ENCODE measurements at regions not wholly inside any gene's neighbourhood (a gene's known extent, or its start where the extent isn't known, plus 50 kb on each side); places are given as distances from the start of the nearest gene placed in this dataset.
"Not testable (repeated sequence)": the region's sequence is repeated elsewhere in the genome, so short reads cannot be mapped to it uniquely, and the experiment has no call there.

- H3K9ac ChIP-seq (ENCODE audit: low read depth, low read length), result no peak overlapping the region
- no peaks in the 10 kb centered on the region for H3K9me3 ChIP-seq (ENCODE audit: control insufficient read depth, insufficient read depth, low read length)
- peaks cover 5% of the 10 kb centered on the region for H3K4me1 ChIP-seq (ENCODE audit: control insufficient read depth, insufficient read depth, low read length)
- H3K27ac ChIP-seq (ENCODE audit: low read depth, low read length), result no peak overlapping the region
- H3K27me3 ChIP-seq (ENCODE audit: control insufficient read depth, insufficient read depth, low read length), result no peaks in the 10 kb centered on the region
- H3K4me3 ChIP-seq (ENCODE audit: low read depth, low read length), result no peak overlapping the region
- H3K36me3 ChIP-seq (ENCODE audit: control insufficient read depth, insufficient read depth, low read length), result no peaks in the 10 kb centered on the region
Measured at GRCh38 chr5:82644766-82645165, 366.6 kb upstream of the RPS23 start.

DNA sequence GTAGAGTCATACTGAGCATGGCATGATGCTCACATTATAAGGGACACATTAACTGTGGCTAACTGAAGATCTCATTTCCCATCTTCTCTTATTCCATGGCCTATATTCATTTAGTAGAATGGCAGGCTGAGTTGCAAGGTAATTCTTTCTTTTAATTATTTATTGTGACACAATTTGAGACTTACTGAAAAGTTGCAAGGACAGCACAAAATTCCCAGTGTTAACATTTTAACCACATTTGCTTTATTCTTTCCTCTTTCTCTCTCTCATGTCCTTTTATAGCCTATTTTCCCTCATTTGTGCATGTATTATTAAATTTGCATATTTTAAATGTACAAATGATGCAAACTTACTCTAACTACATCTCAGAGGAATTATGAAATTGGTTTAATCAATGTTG, 366.1 kb upstream of the RPS23 start:
- Histone ChIP-seq H3K9me3 (ENCODE audit: control insufficient read depth, insufficient read depth, low read length) (no peaks in the 10 kb centered on the region), H3K27ac (ENCODE audit: low read depth, low read length) (no peak overlapping the region), H3K4me3 (ENCODE audit: low read depth, low read length) (no peak overlapping the region), H3K4me1 (ENCODE audit: control insufficient read depth, insufficient read depth, low read length) (peaks cover 10% of the 10 kb centered on the region), H3K36me3 (ENCODE audit: control insufficient read depth, insufficient read depth, low read length) (no peaks in the 10 kb centered on the region), H3K27me3 (ENCODE audit: control insufficient read depth, insufficient read depth, low read length) (no peaks in the 10 kb centered on the region), H3K9ac (ENCODE audit: low read depth, low read length) (no peak overlapping the region)

DNA sequence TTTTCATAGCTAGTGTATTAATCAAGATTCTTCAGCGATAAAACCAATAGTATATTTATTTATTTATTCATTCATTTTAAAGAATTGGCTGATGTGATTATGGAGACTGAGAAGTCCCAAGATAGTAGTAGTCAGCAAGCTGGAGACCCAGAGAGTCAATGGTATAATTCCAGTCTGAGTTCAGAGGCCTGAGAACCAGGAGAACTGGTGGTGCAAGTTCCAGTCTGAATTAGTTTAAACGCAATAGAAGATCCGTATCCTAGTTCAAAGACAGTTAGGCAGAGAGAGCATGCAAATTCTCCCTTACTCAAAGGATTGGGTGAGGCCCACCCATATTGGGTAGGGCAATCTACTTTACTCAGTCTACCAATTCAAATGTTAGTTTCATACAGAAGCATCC, 364.2 kb upstream of the RPS23 start:
- H3K4me1 ChIP-seq (ENCODE audit: control insufficient read depth, insufficient read depth, low read length), result peaks cover 12% of the 10 kb centered on the region
- no peaks in the 10 kb centered on the region for H3K27me3 ChIP-seq (ENCODE audit: control insufficient read depth, insufficient read depth, low read length)
- H3K4me3 ChIP-seq (ENCODE audit: low read depth, low read length), result no peak overlapping the region
- no peak overlapping the region for H3K9ac ChIP-seq (ENCODE audit: low read depth, low read length)
- H3K9me3 ChIP-seq (ENCODE audit: control insufficient read depth, insufficient read depth, low read length), result no peaks in the 10 kb centered on the region
- H3K27ac ChIP-seq (ENCODE audit: low read depth, low read length), result no peak overlapping the region
- H3K36me3 ChIP-seq (ENCODE audit: control insufficient read depth, insufficient read depth, low read length), result no peaks in the 10 kb centered on the region

DNA sequence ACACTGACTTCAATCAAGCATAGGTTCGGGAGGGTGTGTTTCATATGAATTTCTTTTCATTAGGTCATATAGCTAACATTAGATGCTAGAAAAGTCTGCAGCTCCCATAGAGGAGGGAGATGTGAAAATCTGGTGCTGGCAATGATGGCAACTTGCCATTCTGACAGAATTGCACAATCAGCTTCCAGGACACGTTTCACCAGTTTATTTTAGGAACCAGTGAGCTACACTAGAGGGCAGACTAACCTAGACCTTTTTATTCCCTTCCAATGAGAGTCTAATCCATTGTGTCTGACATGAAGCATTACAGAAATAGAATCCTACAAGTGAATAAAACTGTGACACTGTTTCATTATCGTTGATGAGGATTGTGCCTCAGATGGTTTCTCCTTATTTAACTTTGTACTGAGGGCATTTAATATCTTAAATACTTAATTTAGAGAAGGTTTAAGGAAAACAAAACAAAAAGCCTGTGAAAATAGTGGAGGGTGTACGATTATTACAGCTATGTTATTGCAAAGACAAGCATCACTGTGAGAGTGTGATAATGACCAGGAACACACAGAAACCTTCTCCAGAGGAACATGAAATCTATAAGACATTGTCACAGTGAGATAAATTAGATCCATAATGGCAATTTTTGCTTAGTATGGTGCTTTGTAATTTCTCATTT, 363.3 kb upstream of the RPS23 start:
- Histone ChIP-seq H3K36me3 (ENCODE audit: control insufficient read depth, insufficient read depth, low read length) (no peaks in the 10 kb centered on the region), H3K27ac (ENCODE audit: low read depth, low read length) (no peak overlapping the region), H3K4me3 (ENCODE audit: low read depth, low read length) (no peak overlapping the region), H3K9me3 (ENCODE audit: control insufficient read depth, insufficient read depth, low read length) (no peaks in the 10 kb centered on the region), H3K27me3 (ENCODE audit: control insufficient read depth, insufficient read depth, low read length) (no peaks in the 10 kb centered on the region), H3K9ac (ENCODE audit: low read depth, low read length) (no peak overlapping the region), H3K4me1 (ENCODE audit: control insufficient read depth, insufficient read depth, low read length) (peaks cover 12% of the 10 kb centered on the region)

- no peak overlapping the region for H3K4me3 ChIP-seq (ENCODE audit: low read depth, low read length)
- H3K36me3 ChIP-seq (ENCODE audit: control insufficient read depth, insufficient read depth, low read length), result no peaks in the 10 kb centered on the region
- H3K9me3 ChIP-seq (ENCODE audit: control insufficient read depth, insufficient read depth, low read length), result no peaks in the 10 kb centered on the region
- no peaks in the 10 kb centered on the region for H3K27me3 ChIP-seq (ENCODE audit: control insufficient read depth, insufficient read depth, low read length)
- no peak overlapping the region for H3K27ac ChIP-seq (ENCODE audit: low read depth, low read length)
- no peak overlapping the region for H3K9ac ChIP-seq (ENCODE audit: low read depth, low read length)
- peaks cover 12% of the 10 kb centered on the region for H3K4me1 ChIP-seq (ENCODE audit: control insufficient read depth, insufficient read depth, low read length)
Measured at GRCh38 chr5:82640916-82641315, 362.8 kb upstream of the RPS23 start.

DNA sequence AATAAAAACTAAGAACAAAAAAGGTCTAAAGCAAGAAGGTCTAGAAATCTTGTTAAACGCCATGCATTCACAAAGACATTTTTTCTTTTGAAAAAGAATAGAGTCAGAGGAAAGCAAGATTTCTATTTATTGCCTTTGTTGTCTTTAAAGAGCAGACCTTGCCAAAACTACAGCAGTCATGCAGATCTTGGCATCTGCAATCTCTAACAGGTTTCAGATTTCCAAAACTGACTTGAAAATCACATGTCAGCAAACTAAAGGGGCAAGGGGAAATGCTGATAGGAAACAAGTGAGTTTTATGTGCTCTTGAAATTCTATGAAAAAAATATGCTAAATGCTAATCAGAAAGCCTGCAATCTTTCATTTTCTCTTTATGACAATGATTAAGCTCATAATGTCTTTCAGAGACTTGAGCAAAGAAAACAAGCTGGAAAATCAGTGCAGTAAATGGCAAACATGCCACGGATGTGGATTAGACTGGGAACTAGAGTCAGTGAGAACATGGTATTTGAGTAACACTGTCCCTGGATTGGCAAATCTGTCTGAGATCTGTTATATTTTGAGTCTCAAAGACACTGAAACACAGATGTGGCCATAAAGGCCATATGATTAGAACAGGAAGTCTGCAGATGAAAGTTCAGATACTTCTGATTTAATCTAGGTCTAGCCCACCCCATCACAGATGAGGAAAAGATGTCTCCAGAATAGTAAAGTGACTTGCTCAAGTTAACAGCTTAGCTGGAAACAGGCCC, 361.4 kb upstream of the RPS23 start:
- Histone ChIP-seq H3K4me3 (ENCODE audit: low read depth, low read length) (no peak overlapping the region), H3K9me3 (ENCODE audit: control insufficient read depth, insufficient read depth, low read length) (no peaks in the 10 kb centered on the region), H3K27me3 (ENCODE audit: control insufficient read depth, insufficient read depth, low read length) (no peaks in the 10 kb centered on the region), H3K4me1 (ENCODE audit: control insufficient read depth, insufficient read depth, low read length) (peaks cover 12% of the 10 kb centered on the region), H3K9ac (ENCODE audit: low read depth, low read length) (no peak overlapping the region), H3K27ac (ENCODE audit: low read depth, low read length) (no peak overlapping the region), H3K36me3 (ENCODE audit: control insufficient read depth, insufficient read depth, low read length) (no peaks in the 10 kb centered on the region)

DNA sequence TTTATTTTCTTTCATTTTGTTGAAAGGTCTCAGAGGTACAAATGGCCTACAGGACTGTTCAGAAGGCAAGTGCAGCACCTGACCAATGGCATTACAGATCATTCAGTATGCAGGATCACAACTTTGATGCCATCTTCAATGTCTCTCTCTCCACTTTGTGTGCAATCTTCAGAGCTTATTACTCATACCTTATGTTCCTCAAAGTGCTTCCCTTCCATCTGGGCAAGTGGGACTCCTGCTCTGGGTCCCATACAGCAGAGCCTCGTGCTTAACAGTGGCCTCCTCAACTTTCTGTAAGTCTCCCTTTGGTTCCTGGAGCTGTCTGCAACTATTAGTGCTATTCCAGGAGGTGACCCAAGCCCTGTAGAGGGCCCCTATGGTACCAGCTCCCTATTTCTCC, 358.4 kb upstream of the RPS23 start:
- no peak overlapping the region for H3K27ac ChIP-seq (ENCODE audit: low read depth, low read length)
- no peaks in the 10 kb centered on the region for H3K27me3 ChIP-seq (ENCODE audit: control insufficient read depth, insufficient read depth, low read length)
- H3K36me3 ChIP-seq (ENCODE audit: control insufficient read depth, insufficient read depth, low read length), result no peaks in the 10 kb centered on the region
- peaks cover 12% of the 10 kb centered on the region for H3K4me1 ChIP-seq (ENCODE audit: control insufficient read depth, insufficient read depth, low read length)
- no peak overlapping the region for H3K9ac ChIP-seq (ENCODE audit: low read depth, low read length)
- H3K4me3 ChIP-seq (ENCODE audit: low read depth, low read length), result no peak overlapping the region
- no peaks in the 10 kb centered on the region for H3K9me3 ChIP-seq (ENCODE audit: control insufficient read depth, insufficient read depth, low read length)

GRCh38 chr5:82635561-82636288, 357.6 kb upstream of the RPS23 start:
- peaks cover 12% of the 10 kb centered on the region for H3K4me1 ChIP-seq (ENCODE audit: control insufficient read depth, insufficient read depth, low read length)
- H3K36me3 ChIP-seq (ENCODE audit: control insufficient read depth, insufficient read depth, low read length), result no peaks in the 10 kb centered on the region
- no peak overlapping the region for H3K9ac ChIP-seq (ENCODE audit: low read depth, low read length)
- H3K27me3 ChIP-seq (ENCODE audit: control insufficient read depth, insufficient read depth, low read length), result no peaks in the 10 kb centered on the region
- no peaks in the 10 kb centered on the region for H3K9me3 ChIP-seq (ENCODE audit: control insufficient read depth, insufficient read depth, low read length)
- H3K27ac ChIP-seq (ENCODE audit: low read depth, low read length), result no peak overlapping the region
- H3K4me3 ChIP-seq (ENCODE audit: low read depth, low read length), result no peak overlapping the region

DNA sequence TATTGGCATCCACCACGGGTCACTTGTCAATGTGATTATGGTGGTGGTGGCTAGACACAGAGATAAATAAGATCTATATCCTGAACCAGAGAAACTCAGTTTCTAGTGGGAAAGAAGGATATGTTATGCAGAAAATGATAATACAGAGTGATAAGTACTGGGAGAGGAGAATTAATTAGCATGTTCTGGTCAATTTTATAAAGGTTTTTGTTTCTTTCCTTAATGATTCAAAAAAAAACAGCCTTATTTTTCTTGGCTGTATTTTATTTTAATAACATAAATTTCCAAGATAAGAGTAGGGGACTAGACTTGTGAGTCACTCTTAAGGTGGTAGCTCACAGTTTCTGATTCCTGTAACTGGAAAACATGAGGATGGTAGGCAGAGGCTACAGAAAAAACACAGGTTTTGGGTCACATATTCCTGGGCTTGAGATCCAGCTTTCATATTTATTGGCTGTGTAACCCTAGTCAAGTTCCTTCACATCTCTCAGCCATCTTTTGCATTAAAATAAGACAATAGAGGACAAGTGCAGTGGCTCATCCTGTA, 350.3 kb upstream of the RPS23 start:
- H3K27me3 ChIP-seq (ENCODE audit: control insufficient read depth, insufficient read depth, low read length), result no peaks in the 10 kb centered on the region

DNA sequence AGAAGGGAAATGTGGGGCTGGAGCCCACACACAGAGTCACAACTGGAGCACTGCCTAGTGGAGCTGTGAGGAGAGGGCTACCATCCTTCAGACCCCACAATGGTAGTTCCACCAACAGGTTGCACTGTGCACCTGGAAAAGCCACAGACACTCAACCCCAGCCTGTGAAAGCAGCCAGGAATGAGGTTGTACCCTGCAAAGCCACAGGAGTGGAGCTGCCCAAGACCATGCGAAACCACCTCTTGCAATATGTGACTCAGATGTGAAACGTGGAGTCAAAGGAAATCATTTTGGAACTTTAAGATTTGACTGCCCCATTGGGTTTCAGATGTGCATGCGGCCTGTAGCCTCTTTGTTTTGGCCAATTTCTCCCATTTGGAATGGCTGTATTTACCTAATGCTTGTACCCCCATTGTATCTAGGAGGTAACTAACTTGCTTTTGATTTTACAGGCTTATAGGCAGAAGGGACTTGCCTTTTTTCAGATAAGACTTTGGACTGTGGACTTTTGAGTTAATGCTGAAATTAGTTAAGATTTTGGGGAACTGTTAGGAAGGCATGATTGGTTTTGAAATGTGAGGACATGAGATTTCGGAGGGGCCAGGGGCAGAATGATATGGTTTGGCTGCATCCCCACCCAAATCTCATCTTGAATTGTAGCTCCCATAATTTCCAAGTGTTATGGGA, 348.9 kb upstream of the RPS23 start:
- H3K4me3 ChIP-seq (ENCODE audit: low read depth, low read length); H3K27me3 ChIP-seq (ENCODE audit: control insufficient read depth, insufficient read depth, low read length); H3K36me3 ChIP-seq (ENCODE audit: control insufficient read depth, insufficient read depth, low read length); H3K9me3 ChIP-seq (ENCODE audit: control insufficient read depth, insufficient read depth, low read length); H3K9ac ChIP-seq (ENCODE audit: low read depth, low read length); H3K4me1 ChIP-seq (ENCODE audit: control insufficient read depth, insufficient read depth, low read length); H3K27ac ChIP-seq (ENCODE audit: low read depth, low read length): not testable (repeated sequence)

More for the DNA sequence above, 350.3 kb upstream of the RPS23 start:
- Histone ChIP-seq H3K27ac (ENCODE audit: low read depth, low read length) (no peak overlapping the region), H3K9ac (ENCODE audit: low read depth, low read length) (no peak overlapping the region), H3K4me1 (ENCODE audit: control insufficient read depth, insufficient read depth, low read length) (no peaks in the 10 kb centered on the region), H3K36me3 (ENCODE audit: control insufficient read depth, insufficient read depth, low read length) (no peaks in the 10 kb centered on the region), H3K4me3 (ENCODE audit: low read depth, low read length) (no peak overlapping the region), H3K9me3 (ENCODE audit: control insufficient read depth, insufficient read depth, low read length) (no peaks in the 10 kb centered on the region)
